ENCODE measurements at regions not wholly inside any gene's neighbourhood (a gene's known extent, or its start where the extent isn't known, plus 50 kb on each side); places are given as distances from the start of the nearest gene placed in this dataset.

GRCh38 chr2:129881786-129882396 is 97.6 kb upstream of the RAB6C start:
- DNase-seq (no peak), FAIRE-seq (no peak), ATAC-seq (no peak)
- Histone ChIP-seq H3K4me1 (peaks cover 0 to 3% (median 0%) of the 10 kb centered on the region in 3 donors), H3K36me3 (no peaks in the 10 kb centered on the region), H3K27ac (no peak overlapping the region), H3K4me3 (no peak overlapping the region), H3K9me3 (no peaks in the 10 kb centered on the region), H3K27me3 (no peaks in the 10 kb centered on the region)
- TF ChIP-seq, protein P1, sequence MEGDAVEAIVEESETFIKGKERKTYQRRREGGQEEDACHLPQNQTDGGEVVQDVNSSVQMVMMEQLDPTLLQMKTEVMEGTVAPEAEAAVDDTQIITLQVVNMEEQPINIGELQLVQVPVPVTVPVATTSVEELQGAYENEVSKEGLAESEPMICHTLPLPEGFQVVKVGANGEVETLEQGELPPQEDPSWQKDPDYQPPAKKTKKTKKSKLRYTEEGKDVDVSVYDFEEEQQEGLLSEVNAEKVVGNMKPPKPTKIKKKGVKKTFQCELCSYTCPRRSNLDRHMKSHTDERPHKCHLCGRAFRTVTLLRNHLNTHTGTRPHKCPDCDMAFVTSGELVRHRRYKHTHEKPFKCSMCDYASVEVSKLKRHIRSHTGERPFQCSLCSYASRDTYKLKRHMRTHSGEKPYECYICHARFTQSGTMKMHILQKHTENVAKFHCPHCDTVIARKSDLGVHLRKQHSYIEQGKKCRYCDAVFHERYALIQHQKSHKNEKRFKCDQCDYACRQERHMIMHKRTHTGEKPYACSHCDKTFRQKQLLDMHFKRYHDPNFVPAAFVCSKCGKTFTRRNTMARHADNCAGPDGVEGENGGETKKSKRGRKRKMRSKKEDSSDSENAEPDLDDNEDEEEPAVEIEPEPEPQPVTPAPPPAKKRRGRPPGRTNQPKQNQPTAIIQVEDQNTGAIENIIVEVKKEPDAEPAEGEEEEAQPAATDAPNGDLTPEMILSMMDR (IDR thresholded peaks at IDR 0.05): no peak
- 75 to 83% methylated on average over 4 of the region's 4 CpGs for WGBS, 2 donors
- intact Hi-C loops (cut with DNase I): no loop called here

- 77 to 92% methylated on average over 6 of the region's 6 CpGs for WGBS, 2 donors
- TF ChIP-seq, protein P1 (IDR thresholded peaks at IDR 0.05): no peak
- FAIRE-seq (no peak), DNase-seq (no peak), ATAC-seq (no peak)
- Histone ChIP-seq H3K36me3 (no peaks in the 10 kb centered on the region), H3K4me3 (no peak overlapping the region), H3K27me3 (no peaks in the 10 kb centered on the region), H3K4me1 (peaks cover 0 to 2% (median 0%) of the 10 kb centered on the region in 3 donors), H3K27ac (no peak overlapping the region), H3K9me3 (no peaks in the 10 kb centered on the region)
- intact Hi-C loops (cut with DNase I): no loop called here
Measured at GRCh38 chr2:129882476-129882875, 97.0 kb upstream of the RAB6C start.

- DNase-seq (no peak), ATAC-seq (no peak), FAIRE-seq (no peak)
- Histone ChIP-seq H3K36me3 (no peaks in the 10 kb centered on the region), H3K27me3 (no peaks in the 10 kb centered on the region), H3K27ac (no peak overlapping the region), H3K4me1 (peaks cover 0 to under 1% (median 0%) of the 10 kb centered on the region in 3 donors), H3K4me3 (no peak overlapping the region), H3K9me3 (no peaks in the 10 kb centered on the region)
- TF ChIP-seq, protein P1 (IDR thresholded peaks at IDR 0.05): no peak
- intact Hi-C loops (cut with DNase I): no loop called here
- 77 to 79% methylated on average over 3 of the region's 3 CpGs for WGBS, 2 donors
Measured at GRCh38 chr2:129883121-129883520, 96.3 kb upstream of the RAB6C start.

GRCh38 chr2:129884221-129884786 is 95.2 kb upstream of the RAB6C start:
- intact Hi-C loops (cut with DNase I): no loop called here
- WGBS, 2 donors: 70 to 78% methylated on average over 4 of the region's 4 CpGs
- H3K27ac ChIP-seq: no peak overlapping the region
- no peaks in the 10 kb centered on the region for H3K9me3 ChIP-seq
- ATAC-seq (no peak), DNase-seq (no peak), FAIRE-seq (no peak)
- H3K4me3 ChIP-seq: no peak overlapping the region
- no peaks in the 10 kb centered on the region for H3K4me1 ChIP-seq
- no peaks in the 10 kb centered on the region for H3K27me3 ChIP-seq
- H3K36me3 ChIP-seq: no peaks in the 10 kb centered on the region
- TF ChIP-seq, protein P1 (IDR thresholded peaks at IDR 0.05): no peak

DNA sequence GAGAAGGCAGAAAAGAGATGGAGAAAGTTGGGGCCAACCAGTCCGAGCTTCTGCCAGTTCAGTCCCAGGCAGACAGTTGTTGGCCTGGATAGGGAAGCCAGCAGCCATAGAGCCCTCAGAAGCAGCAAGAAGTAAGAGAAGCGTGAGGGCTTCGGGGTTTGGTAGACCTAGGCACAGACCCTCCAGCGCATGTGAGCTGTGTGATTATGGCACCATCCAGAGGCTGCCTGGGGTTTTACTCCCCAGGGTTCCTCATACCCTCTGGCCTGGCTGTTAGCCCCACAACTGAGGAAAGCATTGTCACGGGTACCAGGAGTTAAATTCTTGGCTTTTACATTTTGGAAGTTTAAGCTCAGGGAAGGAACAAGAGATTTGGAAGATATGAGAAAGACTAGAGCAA is 93.7 kb upstream of the RAB6C start:
- Histone ChIP-seq H3K9me3 (no peaks in the 10 kb centered on the region), H3K36me3 (no peaks in the 10 kb centered on the region), H3K4me1 (no peaks in the 10 kb centered on the region), H3K4me3 (no peak overlapping the region), H3K27me3 (no peaks in the 10 kb centered on the region), H3K27ac (no peak overlapping the region)
- ATAC-seq: no peak
- 37 to 43% methylated on average over 5 of the region's 5 CpGs for WGBS, 2 donors
- TF ChIP-seq, protein P1 (IDR thresholded peaks at IDR 0.05): no peak
- DNase-seq: no peak
- intact Hi-C loops (cut with DNase I): no loop called here
- FAIRE-seq: no peak

Measured in pancreas (tissue), 10 donors.